Nucleus accumbens (tissue), 56 donors: ENCODE measurements at regions not wholly inside any gene's neighbourhood (a gene's known extent, or its start where the extent isn't known, plus 50 kb on each side); places are given as distances from the start of the nearest gene placed in this dataset.

ENCODE experiments used
- DNase-seq, 56 donors: peaks; one replicate each; lab custom pipeline; 2025; lab: John Stamatoyannopoulos, UW

DNA sequence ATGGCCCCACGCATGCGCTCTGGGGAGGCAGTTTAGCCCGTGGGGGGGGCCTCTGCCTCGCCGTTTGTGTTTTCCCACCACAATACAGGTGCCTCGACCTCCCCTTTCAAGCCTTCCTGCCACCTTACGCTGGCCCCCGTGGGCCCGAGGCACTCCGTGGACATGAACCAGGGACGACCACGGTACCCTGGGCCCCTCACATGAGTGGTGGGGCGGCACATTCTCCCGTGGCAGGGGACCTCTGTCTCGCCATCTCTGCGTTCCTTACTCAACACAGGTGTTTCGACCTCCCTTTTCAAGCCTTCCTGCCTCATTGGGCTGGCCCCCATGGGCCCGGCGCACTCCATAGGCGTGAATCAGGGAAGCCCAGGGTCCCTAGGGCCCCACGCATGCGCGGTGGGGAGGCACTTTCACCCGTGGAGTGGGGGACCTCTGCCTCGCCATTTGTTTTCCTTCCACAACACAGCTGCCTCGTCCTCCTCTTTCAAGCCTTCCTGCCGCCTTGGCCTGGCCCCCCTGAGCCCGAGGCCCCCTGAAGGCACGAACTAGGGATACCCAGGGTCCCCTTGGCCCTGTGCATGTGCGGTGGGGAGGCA, 339.5 kb downstream of the ALG10 start:
- no peak for DNase-seq

DNA sequence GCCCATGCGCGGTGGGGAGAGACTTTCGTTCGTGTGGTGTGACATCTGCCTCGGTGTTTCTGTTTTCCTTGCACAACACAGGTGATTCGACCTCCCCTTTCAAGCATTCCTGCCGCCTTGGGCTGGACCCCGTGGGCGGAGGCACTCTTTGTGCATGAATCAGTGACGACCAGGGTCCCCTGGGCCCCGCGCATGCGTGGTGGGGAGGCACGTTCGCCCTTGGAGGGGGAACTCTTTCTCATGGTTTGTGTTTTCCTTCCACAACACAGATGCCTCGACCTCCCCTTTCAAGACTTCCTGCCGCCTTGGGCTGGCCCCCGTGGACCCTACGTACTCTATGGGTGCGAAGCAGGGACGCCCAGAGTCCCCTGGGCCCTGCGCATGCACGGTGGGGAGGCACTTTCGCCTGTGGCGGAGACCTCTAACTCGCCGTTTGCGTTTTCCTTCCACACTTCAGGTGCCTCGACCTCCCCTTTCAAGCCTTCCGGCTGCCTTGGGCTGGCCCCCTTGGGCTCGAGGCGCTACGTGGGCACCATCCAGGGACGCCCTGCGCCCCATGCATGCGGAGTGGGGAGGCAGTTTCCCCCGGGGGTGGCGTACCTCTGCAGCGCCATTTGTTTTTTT, 340.9 kb downstream of the ALG10 start:
- no peak for DNase-seq

DNA sequence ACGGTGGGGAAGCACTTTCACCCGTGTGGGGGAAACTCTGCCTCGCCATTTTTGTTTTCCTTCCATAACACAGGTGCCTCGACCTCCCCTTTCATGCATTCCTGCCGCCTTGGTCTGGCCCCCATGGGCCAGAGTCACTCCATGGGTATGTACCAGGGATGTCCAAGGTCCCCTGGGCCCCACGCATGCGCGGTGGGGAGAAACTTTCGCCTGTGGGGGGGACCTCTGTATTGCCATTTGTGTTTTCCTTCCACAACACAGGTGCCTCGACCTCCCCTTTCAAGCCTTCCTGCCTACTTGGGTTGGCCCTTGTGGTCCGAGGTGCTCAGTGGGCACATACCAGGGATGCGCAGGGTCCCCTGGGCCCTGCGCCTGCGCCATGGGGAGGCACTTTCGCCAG, 345.8 kb downstream of the ALG10 start:
- no peak for DNase-seq

DNA sequence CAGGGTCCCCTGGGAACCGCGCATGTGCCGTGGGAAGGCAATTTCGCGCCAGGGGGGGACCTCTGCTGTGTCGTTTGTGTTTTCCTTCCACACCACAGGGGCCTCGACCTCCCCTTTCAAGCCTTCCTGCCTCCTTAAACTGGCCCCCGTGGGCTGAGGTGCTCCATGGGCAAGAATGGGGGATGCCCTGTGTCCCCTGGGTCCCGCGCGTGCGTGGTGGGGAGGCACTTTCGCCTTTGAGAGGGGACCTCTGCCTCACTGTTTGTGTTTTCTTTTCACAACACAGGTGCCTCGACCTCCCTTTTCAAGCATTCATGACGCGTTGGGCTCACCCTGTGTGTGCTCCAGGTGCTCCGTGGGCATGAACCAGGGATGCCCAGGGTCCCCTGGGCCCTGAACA, 348.8 kb downstream of the ALG10 start:
- DNase-seq, result no peak

DNA sequence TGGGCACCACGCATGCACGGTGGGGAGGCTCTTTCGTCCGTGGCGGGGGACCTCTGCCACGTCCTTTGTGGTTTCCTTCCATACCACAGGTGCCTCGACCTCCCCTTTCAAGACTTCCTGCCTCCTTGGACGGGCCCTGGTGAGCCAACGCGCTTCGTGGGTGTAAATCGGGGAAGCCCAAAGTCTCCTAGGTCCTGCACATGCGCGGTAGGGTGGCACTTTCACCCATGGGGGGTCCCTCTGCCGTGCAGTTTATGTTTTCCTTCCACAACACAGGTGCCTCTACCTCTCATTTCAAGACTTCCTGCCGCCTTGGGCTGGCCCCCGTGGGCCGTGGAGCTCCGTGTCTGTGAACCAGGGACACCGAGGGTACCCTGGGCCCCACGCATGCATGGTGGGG, 349.7 kb downstream of the ALG10 start:
- DNase-seq, result no peak

DNA sequence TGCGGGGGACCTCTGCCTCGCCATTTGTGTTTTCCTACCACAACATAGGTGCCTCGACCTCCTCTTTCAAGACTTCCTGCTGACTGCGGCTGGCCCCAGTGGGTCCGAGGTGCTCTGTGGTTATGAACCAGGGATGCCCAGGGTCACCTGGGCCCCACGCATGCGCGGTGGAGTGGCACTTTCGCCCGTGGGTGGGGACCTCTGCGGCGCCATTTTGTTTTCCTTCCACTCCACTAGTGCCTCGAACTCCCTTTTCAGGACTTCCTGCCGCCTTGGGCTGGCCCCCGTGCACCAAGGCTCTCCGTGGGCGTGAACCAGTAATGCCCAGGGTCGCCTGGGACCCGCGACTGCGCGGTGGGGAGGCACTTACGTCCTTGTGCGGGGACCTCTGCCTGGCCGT, 351.6 kb downstream of the ALG10 start:
- no peak for DNase-seq

DNA sequence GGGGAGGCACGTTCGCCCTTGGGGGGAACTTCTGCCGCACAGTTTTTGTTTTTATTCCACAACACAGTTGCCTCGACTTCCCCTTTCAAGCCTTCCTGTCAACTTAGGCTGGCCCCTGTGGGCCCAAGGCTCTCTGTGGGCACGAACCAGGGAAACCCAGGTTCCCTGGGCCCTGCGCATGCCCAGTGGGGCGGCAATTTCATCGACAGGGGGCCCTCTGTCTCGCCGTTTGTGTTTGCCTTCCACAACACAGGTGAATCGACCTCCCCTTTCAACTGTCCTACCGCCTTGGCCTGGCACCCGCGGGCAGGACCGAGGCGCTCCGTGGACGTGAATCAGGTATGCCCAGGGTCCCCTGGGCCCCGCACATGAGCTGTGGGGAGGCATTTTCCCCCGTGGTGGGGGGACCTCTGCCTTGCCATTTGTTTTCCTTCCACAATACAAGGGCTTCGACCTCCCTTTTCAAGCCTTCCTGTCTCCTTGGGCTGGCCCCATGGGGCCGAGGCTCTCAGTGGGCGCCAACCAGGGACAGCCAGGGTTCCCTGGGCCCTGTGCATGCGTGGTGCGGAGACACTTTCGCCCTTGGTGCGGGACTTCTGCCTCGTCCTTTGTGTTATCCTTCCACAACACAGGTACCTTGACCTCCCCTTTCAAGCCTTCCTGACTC, 354.0 kb downstream of the ALG10 start:
- no peak for DNase-seq

DNA sequence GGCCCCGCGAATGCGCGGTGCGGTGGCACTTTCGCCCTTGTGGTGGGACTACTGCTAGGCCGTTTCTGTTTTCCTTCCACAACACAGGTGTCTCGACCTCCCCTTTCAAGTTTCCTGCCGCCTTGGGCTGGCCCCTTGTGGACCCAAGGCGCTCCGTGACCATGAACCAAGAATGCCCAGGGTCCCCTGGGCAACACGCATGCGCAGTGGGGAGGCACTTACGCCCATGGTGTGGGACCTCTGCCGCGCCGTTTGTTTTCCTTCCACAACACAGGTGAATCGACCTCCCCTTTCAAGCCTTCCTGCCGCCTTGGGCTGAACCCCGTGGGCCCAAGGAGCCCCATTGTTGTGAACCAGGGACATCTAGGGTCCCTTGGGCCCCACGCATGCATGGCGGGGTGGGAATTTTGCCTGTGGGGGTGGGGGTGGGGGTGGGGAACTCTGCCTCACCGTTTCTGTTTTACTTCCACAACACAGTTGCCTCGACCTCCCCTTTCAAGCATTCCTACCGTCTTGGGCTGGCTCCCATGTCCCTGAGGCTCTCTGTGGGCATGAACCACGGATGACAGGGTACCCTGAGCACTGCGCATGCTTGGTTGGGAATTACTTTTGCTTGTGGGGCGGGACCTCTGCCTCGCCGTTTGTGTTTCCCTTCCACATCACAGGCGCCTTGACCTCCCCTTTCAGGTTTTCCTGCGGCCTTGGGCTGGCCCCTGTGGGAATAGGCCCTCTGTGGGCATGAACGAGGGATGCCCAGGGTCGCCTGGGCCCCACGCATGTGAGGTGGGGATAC, 355.1 kb downstream of the ALG10 start:
- no peak for DNase-seq

DNA sequence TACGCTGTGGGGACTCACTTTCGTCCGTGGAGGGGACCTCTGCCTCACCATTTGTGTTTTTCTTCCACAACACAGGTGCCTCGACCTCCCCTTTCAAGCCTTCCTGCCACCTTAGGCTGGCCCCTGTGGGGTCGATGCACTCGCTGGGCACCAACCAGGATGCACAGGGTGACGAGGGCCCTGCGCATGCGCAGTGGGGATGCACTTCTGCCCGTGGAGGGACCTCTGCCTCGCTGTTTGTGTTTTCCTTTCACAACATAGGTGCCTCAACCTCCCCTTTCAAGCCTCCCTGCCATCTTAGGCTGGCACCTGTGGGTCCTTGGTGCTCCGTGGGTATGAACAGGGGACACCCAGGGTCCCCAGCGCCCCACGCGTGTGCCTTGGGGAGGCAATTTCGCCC, 356.8 kb downstream of the ALG10 start:
- DNase-seq, result no peak

DNA sequence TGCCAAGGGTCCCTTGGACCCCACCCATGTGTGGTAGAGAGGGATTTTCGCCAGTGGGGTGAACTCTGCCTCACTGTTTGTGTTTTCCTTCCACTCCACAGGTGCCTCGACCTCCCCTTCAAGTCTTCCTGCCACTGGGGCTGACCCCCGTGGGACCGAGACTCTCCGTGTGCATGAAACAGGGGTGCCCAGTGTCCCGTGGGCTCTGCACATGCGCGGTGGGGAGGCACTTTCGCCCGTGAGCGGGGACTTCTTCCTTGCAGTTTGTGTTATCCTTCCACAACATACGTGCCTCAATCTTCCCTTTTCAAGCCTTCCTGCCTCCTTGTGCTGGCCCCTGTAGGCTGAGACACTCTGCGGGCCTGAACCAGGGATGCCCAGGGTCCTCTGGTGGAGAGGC, 362.4 kb downstream of the ALG10 start:
- DNase-seq, result no peak

DNA sequence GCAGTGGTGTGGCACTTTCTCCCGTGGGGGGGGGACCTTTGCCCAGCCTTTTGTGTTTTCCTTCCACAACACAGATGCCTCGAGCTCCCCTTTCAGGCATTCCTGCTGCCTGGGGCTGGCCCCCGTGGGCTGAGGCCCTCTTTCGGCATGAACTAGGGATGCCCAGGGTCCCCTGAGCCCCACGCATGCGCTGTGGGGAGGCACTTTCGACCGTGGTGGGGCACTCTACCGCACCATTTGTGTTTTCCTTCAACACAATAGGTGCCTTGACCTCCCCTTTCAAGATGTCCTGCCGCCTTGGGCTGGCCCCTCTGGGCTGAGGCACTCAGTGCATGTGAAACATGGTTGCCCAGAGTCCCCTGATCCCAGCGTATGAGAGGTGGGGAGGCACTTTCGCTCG, 363.7 kb downstream of the ALG10 start:
- no peak for DNase-seq

DNA sequence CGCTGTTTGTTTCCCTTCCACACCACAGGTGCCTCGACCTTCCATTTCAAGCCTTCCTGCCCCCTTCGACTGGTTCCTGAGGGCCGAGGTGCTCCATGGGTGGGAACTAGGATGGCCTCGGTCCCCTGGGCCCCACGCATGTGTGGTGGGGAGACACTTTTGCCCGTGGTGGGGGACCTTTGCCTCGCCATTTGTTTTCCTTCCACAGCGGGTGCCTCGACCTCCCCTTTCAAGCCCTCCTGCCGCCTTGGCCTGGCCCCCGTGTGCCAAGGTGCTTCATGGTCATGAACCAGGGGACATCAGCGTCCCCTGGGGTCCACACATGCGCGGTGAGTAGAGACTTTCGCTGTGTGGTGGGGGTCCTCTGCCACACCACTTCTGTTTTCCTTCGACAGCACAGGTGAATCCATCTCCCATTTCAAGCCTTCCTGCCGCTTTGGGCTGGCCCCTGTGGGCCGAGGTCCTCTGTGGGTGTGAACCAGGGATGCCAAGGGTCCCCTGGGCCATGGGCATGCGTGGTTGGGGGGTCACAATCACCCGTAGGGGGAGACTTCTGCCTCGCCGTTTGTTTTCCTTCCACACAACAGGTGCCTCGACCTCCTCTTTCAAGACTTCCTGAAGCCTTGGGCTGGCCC, 364.4 kb downstream of the ALG10 start:
- no peak for DNase-seq

DNA sequence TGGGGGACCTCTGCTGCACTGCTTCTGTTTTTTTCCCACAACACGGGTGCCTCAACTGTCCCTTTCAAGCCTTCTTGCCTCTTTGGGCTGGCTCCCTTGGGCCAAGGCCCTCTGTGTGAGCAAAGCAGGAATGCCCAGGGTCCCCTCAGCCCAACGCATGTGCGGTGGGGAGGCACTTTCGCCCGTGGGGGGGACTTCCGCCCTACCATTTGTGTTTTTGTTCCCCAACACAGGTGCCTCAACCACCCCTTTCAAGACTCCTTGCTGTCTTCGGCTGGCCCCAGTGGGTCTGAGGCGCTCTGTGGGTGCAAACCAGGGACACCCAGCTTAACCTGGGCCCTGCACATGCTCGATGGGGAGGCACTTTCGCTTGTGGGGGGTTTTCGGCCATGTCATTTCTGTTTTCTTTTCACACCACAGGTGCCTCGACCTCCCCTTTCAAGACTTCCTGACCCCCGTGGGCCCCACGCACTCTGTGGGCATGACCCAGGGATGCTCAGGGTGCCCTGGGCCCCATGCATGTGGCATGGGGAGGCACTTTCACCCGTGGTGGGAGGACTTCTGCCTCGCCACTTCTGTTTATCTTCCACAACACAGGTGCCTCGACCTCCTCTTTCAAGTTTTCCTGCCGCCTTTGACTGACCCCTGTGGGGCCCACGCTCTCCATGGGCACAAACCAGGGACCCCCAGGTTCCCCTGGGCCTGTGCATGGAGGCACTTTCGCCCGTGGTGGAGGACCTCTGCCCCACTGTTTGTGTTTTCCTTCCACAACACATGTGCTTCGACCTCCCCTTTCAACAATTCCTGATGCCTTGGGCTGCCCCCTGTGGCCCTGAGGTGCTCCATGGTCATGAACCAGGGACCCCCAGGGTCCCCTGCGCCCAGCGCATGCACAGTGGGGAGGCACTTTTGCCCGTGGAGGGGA, 365.7 kb downstream of the ALG10 start:
- DNase-seq, result no peak

DNA sequence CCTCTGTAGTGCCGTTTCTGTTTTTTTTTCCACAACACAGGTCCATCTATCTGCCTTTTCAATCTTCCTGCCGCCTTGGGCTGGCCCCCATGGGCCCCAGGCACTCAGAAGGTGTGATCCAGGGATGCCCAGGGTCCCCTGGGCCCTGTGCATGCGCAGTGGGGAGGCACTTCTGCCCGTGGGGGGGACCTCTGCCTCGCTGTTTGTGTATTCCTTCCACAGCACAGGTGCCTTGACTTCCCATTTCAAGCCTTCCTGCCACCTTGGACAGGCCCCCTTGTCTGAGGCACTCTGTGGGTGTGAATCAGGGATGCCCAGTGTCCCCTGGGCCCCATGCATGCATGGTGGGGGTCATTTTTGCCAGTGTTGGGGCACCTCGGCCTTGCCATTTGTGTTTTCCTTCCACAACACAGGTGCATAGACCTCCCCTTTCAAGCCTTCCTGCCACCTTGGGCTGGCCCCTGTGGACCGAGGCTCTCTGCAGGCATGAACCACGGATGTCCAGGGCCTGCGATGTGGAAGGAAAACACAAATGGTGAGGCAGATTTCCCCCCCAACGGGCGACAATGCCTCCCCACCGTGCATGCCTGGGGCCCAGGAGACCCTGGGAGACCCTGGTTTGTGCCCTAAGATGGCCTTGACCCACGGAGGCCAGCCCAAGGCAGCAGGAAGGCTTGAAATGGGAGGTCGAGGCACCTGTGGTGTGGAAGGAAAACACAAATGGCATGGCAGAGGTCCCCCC, 366.5 kb downstream of the ALG10 start:
- no peak for DNase-seq

DNA sequence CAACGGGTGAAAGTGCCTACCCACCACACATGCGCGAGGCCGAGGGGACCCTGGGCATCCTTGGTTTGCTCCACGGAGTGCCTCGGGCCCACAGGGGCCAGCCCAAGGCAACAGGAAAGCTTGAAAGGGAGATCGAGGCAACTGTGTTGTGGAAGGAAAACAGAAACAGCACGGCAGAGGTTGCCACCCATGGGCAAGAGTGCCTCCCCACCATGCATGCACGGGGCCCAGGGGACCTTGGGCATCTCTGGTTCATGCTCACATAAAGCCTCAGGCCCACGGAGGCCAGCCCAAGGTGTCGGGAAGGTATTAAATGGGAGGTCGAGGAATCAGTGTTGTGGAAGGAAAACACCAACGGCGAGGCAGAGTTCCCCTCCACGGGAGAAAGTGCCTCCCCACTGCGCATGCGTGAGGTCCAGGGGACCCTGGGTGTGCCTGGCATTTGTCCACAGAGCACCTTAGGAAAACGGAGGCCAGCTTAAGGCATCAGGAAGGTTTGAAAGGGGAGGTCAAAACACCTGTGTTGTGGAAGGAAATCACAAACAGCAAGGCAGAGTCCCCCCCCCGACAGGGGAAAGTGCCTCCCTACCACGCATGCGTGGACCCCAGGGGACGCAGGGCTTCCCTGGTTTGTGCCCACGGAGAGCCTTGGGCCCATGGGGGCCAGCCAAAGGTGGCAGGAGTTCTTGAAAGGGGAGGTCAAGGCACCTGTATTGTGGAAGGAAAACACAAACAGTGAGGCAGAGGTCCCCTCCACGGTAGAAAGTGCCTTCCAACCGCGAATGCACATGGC, 367.3 kb downstream of the ALG10 start:
- DNase-seq, result no peak

DNA sequence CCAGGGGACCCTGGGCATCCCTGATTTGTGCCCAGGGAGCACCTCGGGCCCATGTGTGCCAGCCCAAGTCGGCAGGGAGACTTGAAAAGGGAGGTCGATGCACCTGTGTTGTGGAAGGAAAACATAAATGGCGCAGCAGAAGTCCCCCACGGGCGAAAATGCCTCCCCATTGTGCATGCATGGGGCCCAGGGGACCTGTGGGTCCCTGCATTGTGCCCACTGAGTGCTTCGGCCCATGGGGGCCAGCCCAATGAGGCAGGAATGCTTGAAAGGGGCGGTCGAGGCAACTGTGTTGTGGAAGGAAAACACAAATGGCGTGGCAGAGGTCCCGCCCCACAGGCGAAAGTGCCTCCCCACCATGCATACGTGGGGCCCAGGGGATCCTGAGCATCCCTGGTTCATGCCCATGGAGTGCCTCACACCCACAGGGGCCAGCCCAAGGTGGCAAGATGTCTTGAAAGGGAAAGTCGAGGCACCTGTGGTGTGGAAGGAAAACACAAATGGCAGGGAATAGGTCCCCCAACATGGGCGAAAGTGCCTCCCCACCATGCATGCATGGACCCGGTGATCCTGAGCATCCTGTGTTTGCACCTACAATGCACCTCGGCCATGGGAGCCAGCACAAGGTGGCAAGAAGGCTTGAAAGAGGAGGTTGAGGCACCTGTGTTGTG, 368.0 kb downstream of the ALG10 start:
- DNase-seq, result no peak

DNA sequence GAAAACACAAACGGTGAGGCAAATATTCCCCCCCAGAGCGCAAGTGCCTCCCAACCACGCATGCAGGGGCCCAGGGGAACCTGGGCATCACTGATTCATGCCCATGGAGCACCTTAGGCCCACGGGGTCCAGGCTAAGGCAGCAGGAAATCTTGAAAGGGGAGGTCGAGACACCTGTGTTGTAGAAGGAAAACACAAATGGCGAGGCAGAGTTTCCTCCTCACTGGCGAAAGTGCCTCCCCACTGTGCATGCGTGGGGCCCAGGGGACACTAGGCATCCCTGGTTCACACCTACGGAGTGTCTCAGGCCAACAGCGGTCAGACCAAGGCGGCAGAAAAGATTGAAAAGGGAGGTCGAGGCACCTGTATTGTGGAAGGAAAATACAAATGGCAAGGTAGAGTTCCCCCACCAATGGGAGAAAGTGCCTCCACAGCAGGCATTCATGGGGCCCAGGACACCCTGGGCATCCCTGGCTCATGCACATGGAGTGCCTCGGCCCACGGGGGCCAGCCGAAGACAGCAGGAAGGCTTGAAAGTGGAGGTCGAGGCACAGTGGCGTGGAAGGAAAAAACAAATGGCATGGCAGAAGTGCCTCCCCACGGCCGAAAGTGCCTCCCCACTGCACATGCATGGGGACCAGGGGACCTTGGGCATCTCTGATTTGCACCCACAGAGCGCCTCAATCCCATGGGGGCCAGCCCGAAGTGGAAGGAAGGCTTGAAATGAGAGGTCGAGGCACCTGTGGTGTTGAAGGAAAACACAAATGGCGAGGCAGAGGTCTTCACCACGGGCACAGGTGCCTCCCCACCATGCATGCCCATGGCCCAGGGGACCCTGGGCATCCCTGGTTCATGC, 368.8 kb downstream of the ALG10 start:
- no peak for DNase-seq
